Posterior cingulate gyrus (tissue), 11 donors: ENCODE measurements at regions not wholly inside any gene's neighbourhood (a gene's known extent, or its start where the extent isn't known, plus 50 kb on each side); places are given as distances from the start of the nearest gene placed in this dataset.
"Not testable (repeated sequence)": the region's sequence is repeated elsewhere in the genome, so short reads cannot be mapped to it uniquely, and the experiment has no call there.

Experiments
- DNase-seq, 10 donors: peaks; one replicate each; pipeline versions ENCODE4 v3.0.0 to v3.0.0-alpha.2; 2020 to 2021; ENCODE audit warnings: mixed read lengths in 3 of 10
- intact Hi-C: fragments of 100-400 bp; cut with DNase I; formaldehyde crosslinking; loops from one replicate; pipeline ENCODE4 v1.15.1; 2023

GRCh38 chr3:80998022-80998421 lies 763.4 kb downstream of the GBE1 start:
- intact Hi-C loops, result no loop called here
- no peak for DNase-seq

DNA sequence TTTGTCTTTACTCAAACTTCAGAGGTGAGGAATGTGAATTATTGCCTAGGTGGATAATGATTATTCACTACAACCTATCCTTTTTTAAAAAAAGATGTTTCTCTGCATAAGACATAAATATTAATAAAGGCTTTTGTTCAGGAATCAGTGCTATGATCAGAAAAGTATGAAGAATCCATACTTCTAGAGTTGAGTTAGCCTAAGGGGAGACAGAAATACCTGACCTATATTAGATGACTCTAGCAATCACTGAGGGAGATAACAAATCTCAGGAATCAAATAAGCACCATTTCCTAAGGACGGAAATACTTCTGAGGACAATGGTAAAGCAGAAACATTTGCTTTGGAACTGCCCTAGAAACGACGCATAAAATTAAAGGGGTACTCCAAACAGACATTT lies 763.8 kb downstream of the GBE1 start:
- DNase-seq, result no peak
- intact Hi-C loops, result no loop called here

GRCh38 chr3:80994767-80995166 lies 766.7 kb downstream of the GBE1 start:
- no peak for DNase-seq
- intact Hi-C loops, result no loop called here

- no peak for DNase-seq
- intact Hi-C loops, result no loop called here
Observed at GRCh38 chr3:80994085-80994665, 767.3 kb downstream of the GBE1 start.

GRCh38 chr3:80993241-80993945 lies 768.1 kb downstream of the GBE1 start:
- no peak for DNase-seq
- intact Hi-C loops, result no loop called here

DNA sequence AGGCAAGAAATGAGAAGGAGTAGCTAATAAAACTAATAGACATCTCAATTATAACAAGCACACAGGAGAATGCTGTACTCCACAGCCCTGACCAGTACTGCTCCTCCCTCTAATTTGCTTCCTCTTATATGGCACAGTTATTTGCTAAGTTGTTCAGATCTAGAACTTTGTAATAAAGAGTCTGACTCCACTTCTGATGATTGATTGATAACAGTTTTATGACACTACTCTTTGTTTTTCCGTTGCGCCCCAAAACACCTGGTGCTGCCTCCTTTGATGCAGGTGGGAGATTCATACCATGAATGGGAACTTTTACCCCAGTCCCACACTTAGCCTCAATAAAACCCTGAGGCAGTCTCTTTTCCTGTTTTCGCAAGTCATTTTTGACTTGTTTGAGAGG lies 777.7 kb downstream of the GBE1 start:
- intact Hi-C loops, result no loop called here
- DNase-seq, result no peak

GRCh38 chr3:80978216-80978969 lies 783.1 kb downstream of the GBE1 start:
- intact Hi-C loops, result no loop called here
- DNase-seq, result no peak

GRCh38 chr3:80970292-80970691 lies 791.2 kb downstream of the GBE1 start:
- intact Hi-C loops, result no loop called here
- no peak for DNase-seq

GRCh38 chr3:80929576-80929975 lies 831.9 kb downstream of the GBE1 start:
- no peak for DNase-seq
- intact Hi-C loops, result no loop called here

DNA sequence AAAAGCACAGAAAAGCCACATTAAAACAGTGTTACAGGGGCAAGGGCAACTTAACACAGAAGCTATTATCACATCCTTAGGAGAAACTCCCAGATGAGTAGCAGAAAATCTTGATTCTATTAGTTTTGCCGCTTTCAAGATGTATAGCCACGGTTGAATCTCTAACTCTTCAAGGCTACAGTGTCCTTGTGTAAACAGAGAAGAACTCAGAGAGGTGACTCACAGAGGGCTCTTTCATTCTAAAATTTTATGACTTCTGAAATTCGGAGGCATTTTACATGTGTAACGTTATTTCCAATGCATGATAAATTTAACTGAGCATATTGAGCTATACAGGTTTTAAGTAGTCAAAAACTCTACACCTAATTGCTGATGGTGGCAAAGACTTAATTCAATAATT lies 846.6 kb downstream of the GBE1 start:
- intact Hi-C loops, result no loop called here
- no peak for DNase-seq

- intact Hi-C loops, result no loop called here
- no peak for DNase-seq
Observed at GRCh38 chr3:80898211-80898610, 863.2 kb downstream of the GBE1 start.

- DNase-seq, intact Hi-C loops: not testable (repeated sequence)
Observed at GRCh38 chr3:80897005-80897404, 864.4 kb downstream of the GBE1 start.

- no peak for DNase-seq
- intact Hi-C loops, result no loop called here
Observed at GRCh38 chr3:80890571-80890970, 870.9 kb downstream of the GBE1 start.

DNA sequence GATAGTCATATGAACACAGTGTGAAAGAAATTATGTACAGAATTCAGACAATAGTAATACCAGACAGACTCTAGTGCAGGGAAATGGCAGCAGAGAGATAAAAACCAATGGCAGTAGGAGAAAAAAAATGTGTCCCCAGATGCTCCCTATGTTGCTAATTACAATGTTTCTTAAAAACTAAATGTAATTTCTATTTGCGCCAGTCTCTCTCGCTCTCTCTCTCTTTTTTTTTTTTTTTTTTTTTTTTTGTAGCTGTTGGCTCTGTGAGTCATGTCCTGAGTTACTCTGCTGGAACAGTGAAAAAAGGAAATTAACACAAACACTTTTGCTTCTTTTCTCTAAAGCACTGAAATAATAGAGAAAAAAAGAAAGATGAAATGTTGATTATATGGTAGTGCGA lies 871.9 kb downstream of the GBE1 start:
- DNase-seq, result no peak

GRCh38 chr3:80870476-80871041 lies 890.9 kb downstream of the GBE1 start:
- intact Hi-C loops, result no loop called here
- DNase-seq, result peak in 2 of 10 donors; percentile 57 to 63

More for the DNA sequence above, 871.9 kb downstream of the GBE1 start:
- intact Hi-C loops, result no loop called here

GRCh38 chr3:80855482-80855881 lies 906.0 kb downstream of the GBE1 start:
- DNase-seq, result no peak
- intact Hi-C loops, result no loop called here

DNA sequence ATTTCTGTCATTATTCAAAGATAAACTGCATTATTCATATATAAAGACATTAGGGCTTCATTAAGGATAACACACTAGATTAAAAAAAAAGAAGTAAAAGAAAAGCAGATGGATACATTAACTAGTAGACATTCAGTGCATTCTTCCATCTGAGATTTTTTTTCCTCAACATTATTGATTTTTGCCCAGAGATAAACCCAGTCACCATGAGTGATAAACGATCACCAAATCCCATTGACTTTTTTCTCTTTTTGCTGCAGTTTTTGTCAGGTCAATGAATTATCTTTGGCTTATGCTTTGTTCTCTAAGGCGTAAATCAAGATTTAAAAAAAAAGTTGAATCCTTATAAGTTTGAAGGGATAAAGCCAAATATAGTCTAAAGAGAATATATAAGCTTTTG lies 925.0 kb downstream of the GBE1 start:
- intact Hi-C loops, result no loop called here
- no peak for DNase-seq

DNA sequence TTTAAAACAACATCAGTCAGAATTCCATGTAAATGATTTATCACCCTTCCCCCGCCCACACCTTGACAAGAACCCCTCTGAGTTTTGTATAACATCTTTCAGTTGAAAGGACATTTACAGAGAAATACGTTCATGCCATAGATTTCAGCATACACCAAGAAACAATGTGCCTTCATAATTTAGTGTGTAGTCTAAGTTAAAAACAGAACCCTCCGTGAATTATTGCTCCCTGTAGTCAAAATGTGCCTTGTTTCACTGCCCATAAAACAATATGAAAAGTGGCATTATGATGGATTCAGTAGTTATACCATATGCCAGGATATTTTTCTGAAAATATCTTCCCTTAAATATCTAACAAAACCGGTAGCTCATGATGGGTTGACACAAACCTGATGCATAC lies 953.9 kb downstream of the GBE1 start:
- DNase-seq, result no peak
- intact Hi-C loops, result no loop called here

DNA sequence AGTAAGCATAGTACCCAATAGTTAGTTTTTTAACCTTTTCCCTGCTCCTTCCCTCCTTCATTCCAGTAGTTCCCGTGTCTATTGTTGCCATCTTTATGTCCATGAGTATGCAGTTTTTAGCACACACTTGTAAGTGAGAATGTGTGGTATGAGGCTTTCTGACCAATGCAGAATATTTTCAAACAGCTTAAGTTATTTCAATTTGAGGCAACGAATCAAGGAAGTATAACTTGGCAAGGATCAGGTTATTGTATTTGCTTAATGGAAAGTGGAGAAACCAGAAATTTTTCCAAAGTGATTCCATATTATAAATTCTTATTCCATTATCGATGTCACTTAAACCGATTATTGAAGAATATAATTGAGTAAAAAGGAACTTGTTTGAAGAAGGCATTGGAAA lies 954.8 kb downstream of the GBE1 start:
- intact Hi-C loops, result no loop called here
- DNase-seq, result no peak

DNA sequence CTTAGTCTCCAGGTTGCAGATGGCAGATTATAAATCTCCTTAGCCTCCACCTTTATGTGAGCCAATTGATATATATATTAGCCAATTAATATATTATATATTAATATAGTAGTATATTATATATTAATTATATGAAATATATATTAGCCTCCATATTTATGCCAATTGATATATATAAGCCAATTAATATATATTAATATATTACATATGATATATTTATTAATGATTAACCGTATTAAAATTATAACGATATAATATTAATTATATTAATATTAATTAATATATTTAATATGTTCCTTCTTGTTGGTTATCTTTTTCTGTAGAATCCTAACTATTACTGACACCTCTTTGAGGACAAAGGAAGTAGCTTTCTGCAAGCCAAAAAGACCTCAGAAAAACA lies 972.5 kb downstream of the GBE1 start:
- intact Hi-C loops, result no loop called here
- DNase-seq, result no peak

DNA sequence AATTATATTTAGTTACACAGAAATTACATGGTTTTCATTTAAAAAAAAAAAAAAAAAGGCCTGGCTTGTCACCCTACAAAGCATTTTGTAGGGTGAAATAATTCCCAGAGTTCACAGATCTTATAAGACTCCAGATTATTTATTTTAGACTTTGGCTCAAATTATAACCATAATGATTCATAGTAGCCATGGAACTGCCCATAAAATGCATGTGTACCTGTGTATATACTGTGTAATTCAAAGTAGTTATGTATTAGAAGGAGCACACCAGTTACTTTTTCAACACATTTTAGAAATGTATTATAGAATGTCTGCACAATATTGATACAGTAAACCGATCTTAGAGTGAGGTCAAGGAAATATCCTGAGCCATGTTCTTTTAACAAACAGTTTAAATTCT lies 975.6 kb downstream of the GBE1 start:
- no peak for DNase-seq
- intact Hi-C loops, result no loop called here

DNA sequence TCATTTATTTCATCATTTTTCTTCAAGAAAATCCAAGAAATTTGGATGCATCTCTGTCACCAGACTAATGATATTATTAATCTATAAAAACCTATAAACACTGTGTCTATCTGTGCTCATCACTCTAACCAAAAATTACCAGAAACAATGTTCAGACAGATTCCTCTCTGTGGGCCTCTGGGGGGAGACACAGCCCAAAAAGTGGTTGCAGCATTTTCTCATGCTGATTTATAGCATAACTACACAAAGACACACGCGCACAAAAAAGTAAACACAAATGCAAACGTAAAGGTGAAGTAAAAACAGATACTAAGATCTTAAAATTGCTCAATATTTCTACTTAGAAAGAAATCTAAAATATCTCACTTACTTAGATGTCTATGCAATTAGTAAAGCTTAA lies 976.0 kb downstream of the GBE1 start:
- peak in 1 of 10 donors; percentile 11 for DNase-seq
- intact Hi-C loops, result no loop called here
